Activated CD8-positive, alpha-beta T cell treated with anti-CD3 and anti-CD28 coated beads for 36 hours (primary cell): ENCODE measurements at regions not wholly inside any gene's neighbourhood (a gene's known extent, or its start where the extent isn't known, plus 50 kb on each side); places are given as distances from the start of the nearest gene placed in this dataset.

ENCODE experiments used
- ATAC-seq: fragments of 200-7000 bp; cut with Tn5 transposase; one replicate; pipeline ENCODE4 v1.10.0; 2021; ENCODE audit warnings: mild to moderate bottlenecking, moderate library complexity
- CTCF ChIA-PET: fragments of 350-600 bp; sonication (Branson Sonifier 250); formaldehyde crosslinking; loops from one replicate; lab custom pipeline; 2021; ENCODE audit warnings: antibody characterized with exemption; lab: Charles Lee
- POLR2A ChIA-PET: fragments of 350-600 bp; sonication (Branson Sonifier 250); formaldehyde crosslinking; loops from one replicate; lab custom pipeline; 2021; ENCODE audit warnings: antibody characterized with exemption; lab: Charles Lee
- DNase-seq: peaks from one replicate; pipeline ENCODE4 v3.0.0-alpha.2; 2020
- H3K27ac Mint-ChIP-seq: one replicate; pipeline ENCODE4 v1.8.0; 2021; ENCODE audit warnings: mild to moderate bottlenecking, mixed read lengths
- H3K27me3 Mint-ChIP-seq: one replicate; pipeline ENCODE4 v1.8.0; 2021; ENCODE audit warnings: mixed read lengths
- H3K36me3 Mint-ChIP-seq: one replicate; pipeline ENCODE4 v1.8.0; 2021; ENCODE audit warnings: low read depth, mixed read lengths
- H3K4me1 Mint-ChIP-seq: one replicate; pipeline ENCODE4 v1.8.0; 2021; ENCODE audit warnings: low read depth, mixed read lengths
- H3K4me3 Mint-ChIP-seq: one replicate; pipeline ENCODE4 v1.8.0; 2021; ENCODE audit warnings: mild to moderate bottlenecking, moderate library complexity, mixed read lengths
- H3K9me3 Mint-ChIP-seq: one replicate; pipeline ENCODE4 v1.8.0; 2021; ENCODE audit warnings: mixed read lengths
- CTCF ChIP-seq: fragments of 200-600 bp; IDR thresholded peaks from one replicate; pipeline ENCODE4 v1.8.0; 2022; ENCODE audit warnings: antibody characterized with exemption, mild to moderate bottlenecking
- intact Hi-C: fragments of 100-400 bp; cut with micrococcal nuclease; formaldehyde crosslinking; loops from one replicate; pipeline ENCODE4 v1.10.0; 2022

DNA sequence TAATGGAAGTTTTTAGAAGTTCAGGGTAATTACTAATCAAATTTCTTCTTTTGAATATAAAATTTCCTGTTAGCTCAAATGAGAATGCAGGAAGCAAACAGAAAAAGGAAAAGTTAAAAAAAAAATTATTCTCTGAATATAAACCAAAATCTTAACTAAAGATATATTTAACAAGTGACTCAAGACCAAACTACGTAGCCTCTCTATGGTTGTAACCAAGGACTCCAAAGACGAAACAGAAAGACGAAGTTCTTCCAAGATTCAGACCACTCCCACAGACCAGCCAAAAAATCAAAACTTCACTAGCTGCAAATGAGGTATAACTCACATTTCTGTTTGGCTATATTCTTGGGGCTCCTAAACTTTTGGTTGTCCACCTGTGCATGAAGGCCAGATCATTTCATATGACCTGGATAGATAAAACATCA lies 846.5 kb upstream of the ALCAM start:
- Mint-ChIP-seq H3K4me3 (no peak overlapping the region), H3K9me3 (no peaks in the 10 kb centered on the region), H3K27me3 (no peaks in the 10 kb centered on the region), H3K36me3 (no peaks in the 10 kb centered on the region), H3K4me1 (no peaks in the 10 kb centered on the region), H3K27ac (no peak overlapping the region)
- DNase-seq = no peak
- CTCF ChIA-PET = no interaction called here
- no peak for ATAC-seq
- no peak for TF ChIP-seq CTCF
- intact Hi-C loops = no loop called here
- POLR2A ChIA-PET = no interaction called here

DNA sequence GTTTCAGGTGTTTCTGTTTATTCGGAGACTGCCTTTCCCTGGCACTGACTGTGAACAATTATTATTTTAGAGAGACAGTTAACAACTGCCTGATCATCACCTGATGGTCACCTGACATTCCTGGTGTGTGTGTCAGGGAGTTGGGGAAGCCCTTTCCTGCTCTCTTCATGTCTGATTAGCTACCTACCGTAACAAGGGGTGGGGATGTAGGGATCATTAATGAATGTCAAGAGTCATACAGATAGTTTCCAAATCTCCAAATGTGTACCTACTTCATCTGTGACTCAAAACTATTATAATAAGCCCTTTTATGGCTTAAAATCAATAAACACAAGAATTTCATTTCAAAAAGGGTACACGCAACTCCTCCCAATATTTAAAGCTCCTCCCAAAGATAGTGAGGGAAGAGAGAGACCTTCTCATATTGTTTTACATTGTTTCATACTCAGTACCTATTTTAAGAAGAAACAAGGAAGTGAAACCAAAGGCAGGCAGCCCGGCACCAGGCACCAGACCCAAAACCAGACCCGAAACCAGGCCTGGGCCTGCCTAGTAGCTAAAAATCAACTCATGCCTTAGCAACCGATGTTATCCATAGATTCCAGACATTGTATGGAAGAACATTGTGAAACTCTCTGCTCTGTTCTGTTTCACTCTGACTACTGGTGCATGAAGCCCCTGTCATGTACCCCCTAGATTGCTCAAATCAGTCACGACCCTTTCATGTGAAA lies 844.9 kb upstream of the ALCAM start:
- ChIA-PET POLR2A (no interaction called here), CTCF (no interaction called here)
- DNase-seq = no peak
- H3K27ac Mint-ChIP-seq = no peak overlapping the region
- no peaks in the 10 kb centered on the region for H3K9me3 Mint-ChIP-seq
- H3K36me3 Mint-ChIP-seq = no peaks in the 10 kb centered on the region
- no peak overlapping the region for H3K4me3 Mint-ChIP-seq
- no peak for TF ChIP-seq CTCF
- no peak for ATAC-seq
- H3K4me1 Mint-ChIP-seq = no peaks in the 10 kb centered on the region
- intact Hi-C loops = no loop called here
- no peaks in the 10 kb centered on the region for H3K27me3 Mint-ChIP-seq

GRCh38 chr3:104523136-104523535 lies 843.6 kb upstream of the ALCAM start:
- CTCF ChIA-PET = no interaction called here
- Mint-ChIP-seq H3K27ac (no peak overlapping the region), H3K4me1 (no peaks in the 10 kb centered on the region), H3K27me3 (no peaks in the 10 kb centered on the region), H3K4me3 (no peak overlapping the region), H3K9me3 (no peaks in the 10 kb centered on the region), H3K36me3 (no peaks in the 10 kb centered on the region)
- DNase-seq (no peak), ATAC-seq (no peak)
- no peak for TF ChIP-seq CTCF
- intact Hi-C loops = no loop called here
- POLR2A ChIA-PET = no interaction called here

- no peak for DNase-seq
- TF ChIP-seq CTCF = no peak
- Mint-ChIP-seq H3K36me3 (no peaks in the 10 kb centered on the region), H3K27me3 (no peaks in the 10 kb centered on the region), H3K9me3 (no peaks in the 10 kb centered on the region), H3K4me1 (no peaks in the 10 kb centered on the region), H3K27ac (no peak overlapping the region), H3K4me3 (no peak overlapping the region)
- CTCF ChIA-PET = no interaction called here
- ATAC-seq = no peak
- intact Hi-C loops = no loop called here
- POLR2A ChIA-PET = no interaction called here
Measured at GRCh38 chr3:104526901-104527401, 839.8 kb upstream of the ALCAM start.

DNA sequence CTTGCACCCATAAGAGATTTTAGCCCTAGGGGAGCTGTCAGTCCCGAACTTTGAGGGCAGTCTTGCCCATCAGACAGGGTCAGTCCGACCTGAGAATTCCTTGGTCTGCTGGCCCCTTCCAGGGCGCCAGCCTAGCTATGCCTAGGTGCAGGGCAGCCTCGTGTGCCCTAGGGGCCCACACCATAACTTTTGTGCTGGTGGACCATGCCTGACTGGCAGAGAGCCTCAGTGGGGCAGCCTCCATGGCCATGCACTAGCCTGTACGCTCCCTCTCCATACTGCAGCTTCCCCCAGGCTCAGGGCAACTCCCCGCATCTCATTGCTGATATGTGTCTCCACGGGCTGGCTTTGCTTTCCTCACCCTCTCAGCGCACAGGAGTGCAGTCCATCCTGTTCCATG lies 835.8 kb upstream of the ALCAM start:
- intact Hi-C loops = no loop called here
- Mint-ChIP-seq H3K4me3 (no peak overlapping the region), H3K9me3 (no peaks in the 10 kb centered on the region), H3K27ac (no peak overlapping the region), H3K4me1 (no peaks in the 10 kb centered on the region), H3K27me3 (no peaks in the 10 kb centered on the region), H3K36me3 (no peaks in the 10 kb centered on the region)
- ChIA-PET POLR2A (no interaction called here), CTCF (no interaction called here)
- no peak for TF ChIP-seq CTCF
- ATAC-seq (no peak), DNase-seq (no peak)
